Brain microvascular endothelial cell (primary cell): ENCODE measurements at regions not wholly inside any gene's neighbourhood (a gene's known extent, or its start where the extent isn't known, plus 50 kb on each side); places are given as distances from the start of the nearest gene placed in this dataset.

Experiments
- DNase-seq: peaks from one replicate; pipeline ENCODE4 v3.0.0-alpha.2; 2020
- H3K27ac ChIP-seq: fragments of 250-450 bp; sonication (Bioruptor Pico); 2 replicates; pipeline ENCODE4 v1.5.1; 2020; ENCODE audit warnings: mild to moderate bottlenecking, moderate library complexity
- H3K27me3 ChIP-seq: fragments of 250-450 bp; sonication (Bioruptor Pico); replicated peaks from 2 replicates; pipeline ENCODE4 v1.5.1; 2020; ENCODE audit warnings: mild to moderate bottlenecking
- H3K36me3 ChIP-seq: fragments of 250-450 bp; sonication (Bioruptor Pico); replicated peaks from 2 replicates; pipeline ENCODE4 v1.5.1; 2020; ENCODE audit warnings: mild to moderate bottlenecking
- H3K4me3 ChIP-seq: 2 replicates; pipeline ENCODE4 v1.5.1; 2011; ENCODE audit warnings: low read depth, mild to moderate bottlenecking, control low read depth, low read length, moderate library complexity
- CTCF ChIP-seq: IDR thresholded peaks from 2 replicates; pipeline ENCODE4 v1.5.1; 2011; ENCODE audit warnings: low read depth, mild to moderate bottlenecking, moderate library complexity, low read length, control low read depth, inconsistent platforms; ENCODE audit errors: missing control alignments
- in situ Hi-C: cut with HindIII; loops from 2 replicates; pipeline ENCODE4 v1.10.0; 2017; ENCODE audit warnings: low sequenced_read_pairs, low pct_ligation_motif_present

GRCh38 chr21:25127007-25127406 lies 480.3 kb downstream of the MRPL39 start:
- Histone ChIP-seq H3K27ac (no peak overlapping the region), H3K4me3 (no peak overlapping the region), H3K36me3 (no peaks in the 10 kb centered on the region), H3K27me3 (no peaks in the 10 kb centered on the region)
- no peak for DNase-seq
- in situ Hi-C loops = no loop called here
- TF ChIP-seq CTCF = no peak

- no peak overlapping the region for H3K27ac ChIP-seq
- no peak overlapping the region for H3K4me3 ChIP-seq
- H3K27me3 ChIP-seq = no peaks in the 10 kb centered on the region
- no peak for TF ChIP-seq CTCF
- no peak for DNase-seq
- no peaks in the 10 kb centered on the region for H3K36me3 ChIP-seq
- in situ Hi-C loops = no loop called here
Observed at GRCh38 chr21:25126564-25126963, 480.7 kb downstream of the MRPL39 start.

- in situ Hi-C loops = no loop called here
- no peak for TF ChIP-seq CTCF
- DNase-seq = no peak
- Histone ChIP-seq H3K36me3 (no peaks in the 10 kb centered on the region), H3K27me3 (no peaks in the 10 kb centered on the region), H3K27ac (no peak overlapping the region), H3K4me3 (no peak overlapping the region)
Observed at GRCh38 chr21:25118648-25119047, 488.6 kb downstream of the MRPL39 start.

- in situ Hi-C loops = no loop called here
- TF ChIP-seq CTCF = no peak
- H3K36me3 ChIP-seq = no peaks in the 10 kb centered on the region
Observed at GRCh38 chr21:25115021-25115420, 492.3 kb downstream of the MRPL39 start.

GRCh38 chr21:25107708-25108107 lies 499.6 kb downstream of the MRPL39 start:
- in situ Hi-C loops = no loop called here
- Histone ChIP-seq H3K27me3 (no peaks in the 10 kb centered on the region), H3K4me3 (no peak overlapping the region), H3K36me3 (no peaks in the 10 kb centered on the region), H3K27ac (no peak overlapping the region)
- no peak for TF ChIP-seq CTCF
- peak; percentile 62 for DNase-seq

More at GRCh38 chr21:25115021-25115420, 492.3 kb downstream of the MRPL39 start:
- Histone ChIP-seq H3K27me3 (no peaks in the 10 kb centered on the region), H3K27ac (no peak overlapping the region), H3K4me3 (no peak overlapping the region)
- DNase-seq = no peak

GRCh38 chr21:25103500-25104207 lies 503.6 kb downstream of the MRPL39 start:
- in situ Hi-C loops = no loop called here
- no peak for DNase-seq
- H3K27ac ChIP-seq = no peak overlapping the region
- H3K36me3 ChIP-seq = no peaks in the 10 kb centered on the region
- H3K27me3 ChIP-seq = no peaks in the 10 kb centered on the region
- TF ChIP-seq CTCF = no peak
- no peak overlapping the region for H3K4me3 ChIP-seq
